K562 (cell line): ENCODE measurements at regions not wholly inside any gene's neighbourhood (a gene's known extent, or its start where the extent isn't known, plus 50 kb on each side); places are given as distances from the start of the nearest gene placed in this dataset.

Source experiments
- ATF1 ChIP-seq, 2 experiments: fragments of 450-650 bp in 1 of 2; IDR thresholded peaks; 2 replicates each; pipeline ENCODE4 v1.6.1; 2016; ENCODE audit warnings: missing compliant biosample characterization in 1 of 2, missing genetic modification characterization in 1 of 2
- ATF7 ChIP-seq: fragments of 450-650 bp; IDR thresholded peaks from 2 replicates; pipeline ENCODE4 v1.7.1; 2014; ENCODE audit warnings: mild to moderate bottlenecking, moderate library complexity
- BRF2 ChIP-seq: IDR thresholded peaks from 3 replicates; pipeline ENCODE4 v1.6.1; 2011; ENCODE audit warnings: borderline replicate concordance, mild to moderate bottlenecking; ENCODE audit not compliant: insufficient read length, insufficient read depth
- CC2D1A ChIP-seq: fragments of 450-650 bp; IDR thresholded peaks from 2 replicates; pipeline ENCODE4 v1.6.1; 2017; ENCODE audit warnings: mild to moderate bottlenecking
- EHMT2 ChIP-seq: fragments of 450-650 bp; IDR thresholded peaks from 2 replicates; pipeline ENCODE4 v1.6.1; 2018; ENCODE audit warnings: antibody characterized with exemption
- FOSL1 ChIP-seq: fragments of 200-800 bp; sonication (Bioruptor generic); conservative IDR thresholded peaks from 2 replicates; pipeline ENCODE4 v1.6.1; 2016; ENCODE audit warnings: missing genetic modification characterization, missing compliant biosample characterization
- GATA2 ChIP-seq: sonication (generic); formaldehyde crosslinking; IDR thresholded peaks from 2 replicates; pipeline ENCODE4 v1.4.0; 2020; ENCODE audit warnings: mild to moderate bottlenecking, missing genetic modification reagents
- NFIC ChIP-seq: fragments of 450-650 bp; IDR thresholded peaks from 2 replicates; pipeline ENCODE4 v1.6.1; 2017; ENCODE audit warnings: mild to moderate bottlenecking, inconsistent platforms
- PHF20 ChIP-seq: fragments of 450-650 bp; IDR thresholded peaks from 2 replicates; pipeline ENCODE4 v1.6.1; 2018; ENCODE audit not compliant: partially characterized antibody
- PTBP1 ChIP-seq: fragments of 200-400 bp; formaldehyde crosslinking; IDR thresholded peaks from 2 replicates; pipeline ENCODE4 v1.6.1; 2017; ENCODE audit warnings: low read depth, low read length
- STAT6 ChIP-seq: sonication (generic); formaldehyde crosslinking; IDR thresholded peaks from 2 replicates; pipeline ENCODE4 v1.8.1; 2023; ENCODE audit warnings: mild to moderate bottlenecking, missing genetic modification reagents
- TCF7 ChIP-seq: sonication (generic); IDR thresholded peaks from 2 replicates; pipeline ENCODE4 v1.6.1; 2016; ENCODE audit warnings: antibody characterized with exemption, borderline replicate concordance
- YY1 ChIP-seq, 3 experiments: IDR thresholded peaks; 2 replicates each; pipeline ENCODE4 v1.6.1; 2011; ENCODE audit warnings: low read length in 2 of 3, mild to moderate bottlenecking in 2 of 3, moderate library complexity in 2 of 3, borderline replicate concordance in 1 of 3, control low read depth in 1 of 3, low read depth in 1 of 3; ENCODE audit not compliant: insufficient read depth in 3 of 3, insufficient replicate concordance in 2 of 3, control insufficient read depth in 1 of 3, insufficient read length in 1 of 3; ENCODE audit errors: extremely low read depth in 1 of 3
- ZBTB11 ChIP-seq, 3 experiments: fragments of 200-800 bp in 1 of 3; fragments of 250-450 bp in 1 of 3; fragments of 450-650 bp in 1 of 3; sonication (Bioruptor Pico) in 1 of 3; sonication (Bioruptor generic) in 1 of 3; formaldehyde crosslinking in 1 of 3; IDR thresholded peaks; 2 replicates each; pipeline versions ENCODE4 v1.6.1 to v1.8.0; 2016 to 2022; ENCODE audit warnings: mild to moderate bottlenecking in 2 of 3, missing genetic modification characterization in 2 of 3, missing compliant biosample characterization in 1 of 3, moderate library complexity in 1 of 3
- ZEB2 ChIP-seq: fragments of 450-650 bp; IDR thresholded peaks from 2 replicates; pipeline ENCODE4 v1.6.1; 2016
- ZNF197 ChIP-seq: fragments of 200-800 bp; sonication (Bioruptor generic); IDR thresholded peaks from 2 replicates; pipeline ENCODE4 v1.6.1; 2016; ENCODE audit warnings: low read depth, missing genetic modification characterization, missing compliant biosample characterization
- ZNF232 ChIP-seq: sonication (generic); formaldehyde crosslinking; IDR thresholded peaks from 2 replicates; pipeline ENCODE4 v1.8.0; 2022; ENCODE audit warnings: mild to moderate bottlenecking, missing genetic modification reagents
- ZNF639 ChIP-seq, 2 experiments: fragments of 200-800 bp in 1 of 2; sonication (Bioruptor generic) in 1 of 2; sonication (generic) in 1 of 2; formaldehyde crosslinking in 1 of 2; IDR thresholded peaks in 1 of 2; conservative IDR thresholded peaks in 1 of 2; 2 replicates each; pipeline versions ENCODE4 v1.5.0 to v1.6.1; 2016 to 2020; ENCODE audit warnings: missing compliant biosample characterization in 1 of 2, missing genetic modification characterization in 1 of 2, missing genetic modification reagents in 1 of 2

- TF ChIP-seq STAT6 (CRISPR knock-in tag) (no peak), ZBTB11 (CRISPR knock-in tag; IDR thresholded peaks at IDR 0.05) (peak in 1 of 3 experiments; percentile 67; a peak in 1 of 6 replicates), ZNF197 (CRISPR knock-in tag) (no peak), ATF1 (CRISPR knock-in tag; IDR thresholded peaks at IDR 0.05) (no peak), ATF1 (tag; IDR thresholded peaks at IDR 0.05) (peak; percentile 55), GATA2 (CRISPR knock-in tag) (peak; percentile 96), TCF7 (peak; percentile 69), PHF20 (no peak), ZNF232 (peak; percentile 100), ZEB2 (peak; percentile 50; the same call in 1 of the 2 replicates), ATF7 (peak; percentile 53; the same call in 1 of the 2 replicates), FOSL1 (tag) (peak; percentile 75), EHMT2 (peak; percentile 77), PTBP1 (no peak), NFIC (peak; percentile 86), ZNF639 (CRISPR knock-in tag; conservative IDR thresholded peaks at IDR 0.05 in 1 of 2, IDR thresholded peaks at IDR 0.05 in 1 of 2) (peak in 1 of 2 experiments; percentile 81; a peak in 2 of 4 replicates), BRF2 (no peak), CC2D1A (peak; percentile 76; the same call in 1 of the 2 replicates), YY1 (IDR thresholded peaks at IDR 0.05; ENCODE audit: borderline replicate concordance in 1 of 3, control insufficient read depth in 1 of 3, extremely low read depth in 1 of 3, insufficient read depth in 3 of 3, insufficient read length in 1 of 3, insufficient replicate concordance in 2 of 3, low read depth in 1 of 3, low read length in 2 of 3) (peak in 1 of 3 experiments; percentile 42)
These were observed 88.7 kb upstream of the KCTD7 start (continued) for GRCh38 chr7:66539902-66540375.
